ENCODE measurements at regions not wholly inside any gene's neighbourhood (a gene's known extent, or its start where the extent isn't known, plus 50 kb on each side); places are given as distances from the start of the nearest gene placed in this dataset.

DNA sequence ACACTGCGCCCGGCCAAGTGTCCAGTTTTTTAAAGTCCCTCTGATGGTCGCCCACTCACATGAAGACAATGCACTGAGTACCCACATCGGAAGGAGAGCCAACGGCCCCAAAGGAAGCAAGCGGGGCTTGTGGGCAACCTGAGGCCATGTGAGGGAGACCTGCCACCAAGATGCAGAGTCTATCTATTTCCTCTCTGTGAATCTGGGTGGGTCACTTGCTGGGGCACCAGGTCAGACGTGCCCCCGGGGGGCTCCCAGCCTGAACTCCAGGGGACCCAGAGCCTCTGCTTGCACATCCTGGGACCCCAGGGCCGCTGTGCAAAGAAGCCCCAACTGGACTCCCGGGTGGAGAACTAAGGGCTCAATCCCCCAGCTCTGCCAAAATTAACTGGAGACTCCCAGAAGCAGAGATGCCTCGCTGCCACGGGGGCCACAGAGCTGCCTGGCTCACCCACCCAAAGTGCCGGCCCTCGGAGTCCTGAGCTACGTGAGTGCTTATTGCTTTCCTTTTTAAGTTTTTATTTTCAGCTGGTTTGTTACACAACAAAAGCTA lies 106.4 kb downstream of the BRD1 start:
- TF ChIP-seq GATA3 (IDR thresholded peaks at IDR 0.05; ENCODE audit: low read depth, low read length) (no peak), GATA2 (IDR thresholded peaks at IDR 0.05; ENCODE audit: low read depth, low read length) (no peak)

DNA sequence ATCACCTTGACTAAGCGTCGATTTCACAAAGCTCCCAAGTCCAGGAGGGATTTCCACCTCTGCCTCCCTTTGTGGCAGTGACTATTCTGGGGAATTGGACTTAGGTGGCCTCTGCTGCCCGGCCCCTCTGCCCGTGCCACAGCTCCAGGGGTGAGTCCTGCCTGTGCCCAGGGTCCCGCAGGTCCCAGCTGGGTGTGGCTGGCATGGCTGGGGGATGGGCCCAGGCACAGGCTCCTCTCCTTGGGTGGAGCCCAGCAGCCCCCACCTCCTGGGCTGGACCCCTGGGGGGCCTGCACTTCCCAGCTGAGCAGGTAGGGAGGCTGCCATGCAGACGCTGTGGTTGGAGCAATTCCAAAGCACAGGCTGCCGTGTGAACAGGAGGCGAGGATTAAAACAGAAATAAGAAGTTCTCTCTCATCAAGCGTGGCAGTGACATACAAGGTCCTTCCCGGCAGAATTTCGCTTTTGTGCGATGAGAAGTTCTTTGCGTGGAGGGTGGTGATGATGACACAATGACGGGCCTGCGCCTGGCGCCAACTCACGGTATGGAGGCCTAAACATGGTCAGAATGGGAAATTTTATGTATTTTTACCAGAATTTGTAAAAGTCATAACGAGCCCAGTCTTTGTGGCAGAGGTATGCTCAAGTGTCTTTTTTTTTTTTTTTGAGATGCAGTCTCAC lies 107.3 kb downstream of the BRD1 start:
- TF ChIP-seq GATA3 (IDR thresholded peaks at IDR 0.05; ENCODE audit: low read depth, low read length) (no peak), GATA2 (IDR thresholded peaks at IDR 0.05; ENCODE audit: low read depth, low read length) (no peak)

DNA sequence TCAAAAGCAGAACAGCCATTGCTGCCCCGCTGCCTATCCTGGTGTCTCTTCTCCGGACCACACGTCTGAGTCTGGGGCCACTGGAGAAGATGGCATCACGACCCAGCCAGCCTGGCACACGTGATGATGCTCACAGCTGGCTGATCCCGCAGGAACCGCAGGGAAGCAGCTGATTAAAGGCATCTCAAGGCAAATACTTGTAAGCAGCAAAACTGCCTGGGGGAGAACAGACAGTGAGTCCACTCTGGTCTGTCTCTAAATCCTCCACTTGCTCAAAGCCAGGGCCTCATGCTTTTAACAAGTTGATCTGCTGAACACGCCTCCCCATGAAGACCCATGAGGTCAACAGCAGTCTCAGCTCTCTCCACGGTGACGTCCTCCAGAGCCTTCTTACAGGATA lies 108.6 kb downstream of the BRD1 start:
- TF ChIP-seq GATA3 (IDR thresholded peaks at IDR 0.05; ENCODE audit: low read depth, low read length) (no peak), GATA2 (IDR thresholded peaks at IDR 0.05; ENCODE audit: low read depth, low read length) (no peak)

DNA sequence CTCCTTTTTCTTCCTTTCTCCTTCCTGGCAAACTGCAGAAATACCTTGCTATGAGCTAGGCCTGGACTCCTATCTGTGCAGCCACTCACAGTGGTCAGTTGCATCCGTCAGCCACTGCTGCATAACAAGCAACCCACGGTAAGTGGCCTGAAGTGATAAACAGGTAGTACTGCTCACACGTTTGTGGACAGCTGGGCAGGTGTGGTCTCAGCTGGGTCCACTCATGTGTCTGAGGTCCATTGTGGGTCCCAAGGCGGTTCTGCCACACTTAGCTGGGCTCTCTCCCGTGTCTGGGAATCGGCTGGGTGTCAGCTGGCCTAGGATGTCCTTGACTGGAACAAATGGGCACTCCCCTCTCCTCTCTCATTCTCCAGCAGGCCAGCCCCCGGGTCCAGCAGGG lies 109.3 kb downstream of the BRD1 start:
- TF ChIP-seq GATA2 (IDR thresholded peaks at IDR 0.05; ENCODE audit: low read depth, low read length) (no peak), GATA3 (IDR thresholded peaks at IDR 0.05; ENCODE audit: low read depth, low read length) (no peak)

DNA sequence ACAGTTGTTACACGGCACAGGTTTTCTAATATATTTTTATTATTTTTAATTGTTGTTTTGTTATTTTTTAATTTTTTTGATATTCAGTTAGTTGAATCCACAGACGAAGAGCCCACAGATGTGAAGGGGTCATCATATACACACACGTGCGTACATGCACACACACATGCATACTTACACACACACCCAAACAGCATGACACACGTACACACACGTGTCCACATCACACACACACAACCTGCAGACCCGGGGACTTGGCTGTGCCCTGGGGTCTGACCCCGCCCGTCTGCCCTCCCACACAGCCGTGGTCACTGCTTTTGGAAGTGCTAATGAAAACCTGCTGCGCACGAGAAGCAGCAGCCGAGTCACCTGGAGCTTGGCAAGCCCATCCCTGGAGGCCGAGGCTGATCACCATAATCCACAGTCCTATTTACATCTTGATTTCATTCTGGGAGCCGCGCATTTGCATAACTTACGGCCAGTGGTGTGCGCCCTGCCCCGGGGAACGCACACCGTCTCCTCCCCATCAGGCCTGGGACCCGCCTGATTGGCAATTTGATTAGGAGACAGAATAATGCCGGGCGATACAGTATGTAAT lies 110.3 kb downstream of the BRD1 start:
- TF ChIP-seq GATA2 (IDR thresholded peaks at IDR 0.05; ENCODE audit: low read depth, low read length) (no peak), GATA3 (IDR thresholded peaks at IDR 0.05; ENCODE audit: low read depth, low read length) (no peak)

DNA sequence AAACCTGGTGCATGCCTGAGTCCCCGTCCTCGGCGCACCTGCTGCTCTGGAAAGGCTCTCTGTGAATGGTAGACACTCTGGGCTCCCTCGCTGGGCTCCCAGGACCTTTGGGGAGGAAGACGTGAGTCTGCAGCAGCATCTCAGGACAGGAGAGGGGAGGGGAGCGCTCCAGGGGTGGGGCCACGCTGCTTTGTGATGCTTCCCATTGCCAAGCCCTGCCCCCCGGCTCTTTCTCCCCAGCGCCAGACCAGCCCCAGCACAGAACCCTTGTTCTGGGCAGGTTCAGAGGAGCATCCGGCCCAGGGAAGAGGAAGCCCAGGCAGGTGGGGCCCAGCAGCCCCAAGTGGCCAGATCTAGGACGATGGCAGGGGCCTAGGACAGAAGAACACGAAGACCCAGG lies 111.2 kb downstream of the BRD1 start:
- TF ChIP-seq GATA2 (IDR thresholded peaks at IDR 0.05; ENCODE audit: low read depth, low read length) (no peak), GATA3 (IDR thresholded peaks at IDR 0.05; ENCODE audit: low read depth, low read length) (no peak)

DNA sequence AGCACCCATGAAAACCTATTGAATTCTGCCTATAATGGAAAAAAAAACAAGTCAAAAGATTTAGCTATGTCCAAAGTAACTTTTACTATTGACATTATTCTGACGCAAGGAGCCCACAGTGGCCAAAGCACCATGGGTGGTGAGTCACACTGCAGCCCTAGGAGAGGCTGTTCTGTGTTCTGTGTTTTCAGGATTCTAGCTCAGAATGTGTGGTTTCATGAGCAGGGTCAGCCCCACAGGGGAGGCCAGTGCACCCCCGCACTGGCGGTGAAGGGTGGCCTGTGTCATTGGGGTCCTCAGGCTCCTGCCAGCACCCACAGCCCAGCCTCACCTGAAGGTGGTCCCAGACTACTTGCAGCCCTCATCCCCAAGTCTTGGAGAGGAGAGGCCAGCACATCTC lies 112.2 kb downstream of the BRD1 start:
- TF ChIP-seq GATA2 (IDR thresholded peaks at IDR 0.05; ENCODE audit: low read depth, low read length) (no peak), GATA3 (IDR thresholded peaks at IDR 0.05; ENCODE audit: low read depth, low read length) (no peak)

DNA sequence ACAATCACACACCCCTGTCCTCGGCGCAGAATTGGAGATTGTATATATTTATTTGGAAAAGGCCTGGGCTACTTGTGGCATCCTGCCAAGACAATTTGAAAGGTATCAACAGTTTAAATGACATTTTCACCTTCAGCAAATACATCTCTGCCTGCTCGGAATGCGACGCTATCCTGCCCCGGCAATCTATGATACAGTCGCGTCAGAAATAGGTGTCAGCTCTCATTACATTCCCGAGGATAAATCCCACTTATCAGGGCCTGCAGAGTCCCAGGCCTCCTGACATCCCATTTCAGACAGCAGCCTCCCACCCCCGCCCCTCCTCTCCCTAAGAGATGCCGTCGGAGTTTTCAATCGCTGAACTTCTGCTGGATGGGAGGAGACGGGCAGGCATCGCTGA lies 114.7 kb downstream of the BRD1 start:
- TF ChIP-seq GATA2 (IDR thresholded peaks at IDR 0.05; ENCODE audit: low read depth, low read length) (no peak), GATA3 (IDR thresholded peaks at IDR 0.05; ENCODE audit: low read depth, low read length) (no peak)

DNA sequence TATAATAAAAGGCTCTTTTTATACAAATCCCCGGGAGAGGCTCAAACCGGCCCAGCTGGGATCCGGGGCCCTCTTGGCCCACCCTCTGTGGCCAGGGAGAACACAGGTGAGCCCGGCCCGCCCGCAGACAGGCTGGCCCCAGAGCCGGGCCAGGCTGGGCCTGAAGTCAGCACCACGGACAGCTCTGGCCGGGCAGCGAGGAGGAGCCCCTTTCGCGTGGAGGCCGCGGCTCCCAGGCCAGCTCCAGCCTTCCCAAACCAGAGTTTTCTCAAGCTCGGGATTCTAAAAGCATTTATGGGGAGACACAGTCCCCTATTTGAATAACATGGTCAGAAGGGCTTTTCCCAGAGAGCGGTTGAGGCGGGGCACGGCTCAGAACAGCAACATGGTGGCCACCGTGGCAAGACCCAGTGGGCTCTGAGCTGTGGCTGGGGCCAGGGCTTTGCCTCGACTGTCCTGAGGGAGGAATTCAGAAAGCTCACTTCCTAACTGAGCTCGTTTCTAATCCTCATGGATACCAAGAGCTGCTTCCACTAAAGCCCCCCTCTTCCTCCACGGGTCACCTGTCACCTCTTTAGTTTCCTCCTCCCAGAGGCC lies 115.4 kb downstream of the BRD1 start:
- TF ChIP-seq GATA3 (IDR thresholded peaks at IDR 0.05; ENCODE audit: low read depth, low read length) (no peak), GATA2 (IDR thresholded peaks at IDR 0.05; ENCODE audit: low read depth, low read length) (no peak)

DNA sequence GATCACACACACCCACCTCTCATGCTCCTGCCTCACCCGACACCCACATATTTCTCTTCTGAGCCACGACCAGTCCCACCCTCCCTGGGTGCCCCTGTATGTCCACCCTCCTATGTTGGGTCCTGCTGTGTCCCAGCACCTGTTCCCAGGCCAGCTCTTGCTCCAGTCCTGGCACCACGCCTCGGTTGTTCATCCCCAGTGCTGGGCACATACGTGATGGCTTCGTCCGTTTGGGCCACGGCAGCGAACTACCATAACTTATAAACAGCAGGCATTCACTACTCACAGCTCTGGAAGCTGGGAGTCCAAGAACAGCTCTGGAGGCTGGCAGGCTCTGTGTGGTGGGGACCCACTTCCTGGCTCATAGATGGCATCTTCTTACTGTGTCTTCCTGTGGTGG lies 116.9 kb downstream of the BRD1 start:
- no peak for TF ChIP-seq GATA3 (IDR thresholded peaks at IDR 0.05; ENCODE audit: low read depth, low read length)
- TF ChIP-seq GATA2 (IDR thresholded peaks at IDR 0.05; ENCODE audit: low read depth, low read length) = no peak

DNA sequence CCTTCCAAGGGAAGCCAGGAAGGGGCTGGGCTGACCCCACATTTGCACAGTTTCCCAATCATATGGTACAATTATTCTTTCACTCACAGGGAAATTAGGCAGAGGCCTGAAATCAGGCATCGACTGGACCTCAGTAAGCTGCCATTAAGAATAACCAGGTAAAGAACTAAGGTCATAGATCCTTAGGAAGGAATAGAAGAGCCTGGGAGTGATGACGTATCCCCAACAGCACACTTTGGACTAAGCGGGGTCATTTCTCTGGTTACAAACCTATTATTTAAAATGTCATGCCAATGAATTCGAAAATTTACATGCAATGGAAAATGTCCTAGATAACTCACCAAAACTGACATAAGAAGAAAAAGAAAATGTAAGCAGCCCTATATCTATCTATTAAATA lies 118.2 kb downstream of the BRD1 start:
- TF ChIP-seq GATA2 (IDR thresholded peaks at IDR 0.05; ENCODE audit: low read depth, low read length) = no peak
- TF ChIP-seq GATA3 (IDR thresholded peaks at IDR 0.05; ENCODE audit: low read depth, low read length) = no peak

DNA sequence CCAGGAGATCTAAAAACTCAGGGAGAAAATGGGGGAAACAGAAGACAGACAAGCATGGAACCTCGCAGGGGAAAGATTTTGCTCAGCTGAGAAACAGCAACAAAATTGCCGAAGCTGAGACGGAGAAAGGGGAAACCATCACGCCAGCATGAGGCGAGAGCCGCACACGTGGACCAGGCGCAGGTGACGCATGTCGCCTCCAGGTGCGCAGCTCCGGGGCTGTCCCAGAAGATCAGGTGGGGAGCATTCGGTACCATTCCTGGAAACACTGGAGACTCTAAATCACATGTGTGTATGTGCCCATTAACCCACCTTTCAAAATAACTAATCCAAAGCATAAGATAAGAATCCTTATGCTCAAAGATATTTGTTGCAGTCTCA lies 121.7 kb downstream of the BRD1 start:
- TF ChIP-seq GATA2 (IDR thresholded peaks at IDR 0.05; ENCODE audit: low read depth, low read length) (no peak), GATA3 (IDR thresholded peaks at IDR 0.05; ENCODE audit: low read depth, low read length) (no peak)

DNA sequence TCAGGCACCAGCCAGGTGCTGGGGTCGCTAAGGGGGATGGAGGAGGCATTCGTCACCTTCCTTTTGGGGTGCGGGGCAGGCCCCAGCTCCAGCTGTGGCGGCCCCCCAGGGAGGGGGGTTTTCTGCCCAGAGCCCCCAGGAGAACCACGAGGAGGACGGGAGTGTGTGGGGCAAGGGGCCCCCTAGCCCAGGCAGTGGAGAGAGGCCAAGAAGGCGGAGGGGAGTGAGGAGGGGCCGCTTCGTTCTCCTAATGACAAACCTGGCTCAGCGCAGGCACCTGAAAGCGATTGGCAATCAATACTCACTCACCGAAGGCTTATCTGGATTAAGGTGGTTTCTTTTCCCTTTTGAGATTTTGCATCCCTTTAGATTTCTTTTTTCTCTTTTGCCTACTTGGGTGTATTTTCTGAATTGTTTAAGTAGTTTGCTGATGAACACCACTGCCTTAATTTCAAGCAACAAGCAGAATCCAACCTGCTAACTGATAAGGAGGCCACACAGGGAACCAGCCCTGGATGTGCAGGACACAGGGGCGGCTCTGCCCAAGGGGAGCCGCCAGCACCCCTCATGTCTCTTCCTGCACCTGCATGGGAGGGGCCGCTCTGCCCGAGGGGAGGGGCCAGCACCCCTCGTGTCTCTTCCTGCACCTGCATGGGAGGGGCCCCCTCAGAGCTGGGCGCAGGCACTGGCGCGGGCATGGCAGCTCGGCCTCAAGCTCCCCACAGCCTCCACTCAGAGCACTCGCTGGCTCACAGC lies 122.3 kb downstream of the BRD1 start:
- TF ChIP-seq GATA2 (IDR thresholded peaks at IDR 0.05; ENCODE audit: low read depth, low read length) (no peak), GATA3 (IDR thresholded peaks at IDR 0.05; ENCODE audit: low read depth, low read length) (no peak)
